Sciatic nerve (tissue), 2 donors: ENCODE measurements at regions not wholly inside any gene's neighbourhood (a gene's known extent, or its start where the extent isn't known, plus 50 kb on each side); places are given as distances from the start of the nearest gene placed in this dataset.

Experiments used
- ATAC-seq: fragments of 200-7000 bp; cut with Tn5 transposase; one replicate; pipeline ENCODE4 v1.9.1; 2020; ENCODE audit warnings: mild to moderate bottlenecking, moderate library complexity
- DNase-seq: peaks from one replicate; pipeline ENCODE4 v3.0.0-alpha.2; 2020; ENCODE audit warnings: low spot score
- intact Hi-C: fragments of 100-400 bp; cut with DNase I; formaldehyde crosslinking; loops from one replicate; pipeline ENCODE4 v1.14.2; 2022
- donor health status: DM: no; HTN: no; CAD: no.
- donor health status: DM: no; HTN: no; CAD: no.

DNA sequence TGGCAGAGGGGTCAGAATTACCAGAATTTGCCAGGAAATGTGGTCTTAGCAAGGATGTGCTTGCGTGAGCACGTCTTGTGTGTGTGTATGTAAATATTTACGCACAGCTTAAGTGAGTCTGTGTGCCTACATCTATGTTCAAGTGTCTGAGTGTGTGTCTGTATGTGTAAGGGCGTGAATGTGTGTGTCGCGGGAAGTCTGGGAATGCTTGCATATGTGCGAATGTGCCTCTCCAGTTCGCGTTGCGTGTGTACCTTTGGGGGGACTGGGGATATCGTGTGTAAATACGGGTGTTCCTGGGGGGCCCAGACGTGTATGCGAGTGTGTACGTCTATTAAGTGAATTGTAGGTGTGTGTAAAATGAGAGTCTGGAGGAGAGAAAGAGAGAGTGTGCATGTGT is 68.6 kb upstream of the POU3F1 start:
- intact Hi-C loops: no loop called here
- no peak for DNase-seq
- ATAC-seq: no peak

- ATAC-seq (peak; percentile 70), DNase-seq (peak; percentile 71)
- intact Hi-C loops: no loop called here
Observed at GRCh38 chr1:38114241-38115026, 67.8 kb upstream of the POU3F1 start.

- intact Hi-C loops: no loop called here
Observed at GRCh38 chr1:38113159-38113666, 66.6 kb upstream of the POU3F1 start.

GRCh38 chr1:38111589-38111988 is 65.0 kb upstream of the POU3F1 start:
- ATAC-seq: no peak
- intact Hi-C loops: no loop called here
- DNase-seq: no peak

More at GRCh38 chr1:38113159-38113666, 66.6 kb upstream of the POU3F1 start:
- DNase-seq: no peak
- ATAC-seq: no peak

DNA sequence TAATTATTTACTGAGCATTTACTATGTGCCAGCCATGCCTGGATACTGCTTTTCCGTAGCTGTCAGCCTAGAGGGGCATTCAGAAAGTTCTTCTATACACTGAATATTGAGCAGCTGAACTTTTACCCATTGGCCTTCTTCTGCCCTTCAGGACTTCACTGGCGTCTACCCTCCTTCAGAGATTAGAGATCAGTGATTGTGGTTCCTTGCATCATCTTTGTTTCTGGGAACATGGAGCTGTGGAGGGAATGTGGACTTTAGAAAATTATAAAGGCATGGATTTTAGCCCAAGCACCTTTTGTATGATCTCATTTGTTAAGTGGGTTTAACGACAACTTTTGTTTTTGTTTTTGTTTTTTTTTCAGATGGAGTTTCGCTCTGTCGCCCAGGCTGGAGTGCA is 58.7 kb upstream of the POU3F1 start:
- intact Hi-C loops: no loop called here
- no peak for ATAC-seq
- DNase-seq: no peak

DNA sequence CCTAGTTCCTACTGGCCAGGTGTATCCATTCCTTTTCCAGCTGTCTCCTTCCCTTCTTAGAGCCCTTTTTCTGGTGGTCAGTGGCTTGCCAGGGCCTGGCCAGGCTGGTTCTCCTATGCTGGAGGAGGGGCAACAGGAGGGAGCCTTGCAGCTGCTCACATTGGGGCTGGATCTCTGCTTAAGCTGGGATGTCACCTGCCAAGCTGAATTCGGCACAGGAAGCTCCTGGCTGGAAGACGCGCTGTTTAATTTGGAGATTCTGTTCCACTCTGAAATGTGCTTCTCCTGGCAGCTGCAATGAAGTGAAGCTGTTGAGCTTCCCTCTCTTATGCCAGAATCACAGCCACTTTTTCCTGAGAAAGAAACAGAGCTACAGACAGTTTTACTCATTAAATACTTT is 56.0 kb upstream of the POU3F1 start:
- intact Hi-C loops: no loop called here
- DNase-seq (no peak), ATAC-seq (no peak)

DNA sequence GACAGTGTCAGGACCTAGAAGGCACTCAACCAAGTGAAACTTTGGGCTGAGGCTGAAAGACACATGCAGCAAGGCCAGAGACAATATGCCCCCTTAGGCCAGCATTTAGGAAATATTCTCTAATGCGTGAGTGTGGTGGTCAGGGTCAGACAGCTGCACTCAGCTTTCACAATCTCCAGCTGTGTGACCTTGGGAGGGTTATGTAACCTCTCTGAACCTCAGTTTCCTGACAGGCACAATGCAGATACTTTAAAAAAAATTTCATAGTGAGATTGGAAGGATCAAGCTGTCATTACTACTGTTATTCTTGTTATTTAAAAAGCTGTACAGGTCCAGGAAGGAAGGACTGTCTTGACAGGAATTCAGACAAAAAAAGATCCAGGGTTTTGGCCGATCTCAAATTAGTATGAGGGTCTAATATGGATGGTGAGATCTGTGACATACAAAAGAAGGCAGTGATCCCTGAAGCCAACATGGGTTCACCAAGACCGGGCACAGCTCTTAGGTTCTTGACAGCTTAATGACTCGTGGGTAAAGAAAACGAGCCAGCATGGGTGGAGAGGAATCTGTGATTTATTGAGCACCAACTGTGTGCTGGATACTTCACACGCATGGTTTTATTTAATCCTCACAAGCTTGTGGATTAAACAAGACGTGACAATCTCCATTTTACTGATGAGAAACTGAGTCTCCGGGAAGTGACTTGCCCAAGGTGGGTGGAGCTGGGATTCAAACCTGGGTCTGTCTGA is 54.6 kb upstream of the POU3F1 start:
- ATAC-seq (no peak), DNase-seq (no peak)
- intact Hi-C loops: no loop called here

GRCh38 chr1:38098101-38098847 is 51.7 kb upstream of the POU3F1 start:
- no peak for ATAC-seq
- no peak for DNase-seq
- intact Hi-C loops: no loop called here

DNA sequence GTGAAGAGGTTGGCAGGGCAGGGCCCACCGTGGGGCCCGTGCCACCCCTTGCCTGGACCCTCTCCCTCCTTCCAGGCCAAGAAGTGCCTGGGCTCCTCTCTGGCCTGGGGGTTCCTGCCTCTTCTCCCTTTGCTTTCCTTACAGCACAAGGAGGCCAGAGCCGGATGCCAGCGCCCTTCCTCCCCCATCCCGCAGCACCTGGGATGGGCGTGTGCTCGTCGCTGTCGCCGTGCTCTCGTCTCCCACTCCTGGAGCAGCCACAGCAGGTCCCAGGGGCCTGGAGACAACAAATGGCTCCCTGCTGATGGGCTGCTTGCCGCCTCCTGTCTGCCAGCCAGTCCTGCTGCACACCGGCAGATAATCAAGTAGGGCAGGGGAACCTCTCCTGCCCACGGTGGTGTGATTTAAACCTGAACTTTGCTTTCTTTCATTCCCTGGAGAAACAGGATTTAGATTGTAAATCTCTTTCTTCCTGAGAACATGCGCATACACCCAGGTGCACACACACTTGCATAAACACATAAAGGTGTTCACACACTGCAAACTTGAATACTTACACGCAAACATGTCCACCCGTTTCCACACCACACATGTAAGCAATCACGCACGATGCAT is 50.8 kb upstream of the POU3F1 start:
- DNase-seq (no peak), ATAC-seq (no peak)
- intact Hi-C loops: no loop called here
